H9 (cell line): ENCODE measurements at regions not wholly inside any gene's neighbourhood (a gene's known extent, or its start where the extent isn't known, plus 50 kb on each side); places are given as distances from the start of the nearest gene placed in this dataset.

Experiments
- DNase-seq: peaks from one replicate; pipeline ENCODE4 v3.0.0-alpha.2; 2017
- H2AFZ ChIP-seq: one replicate; pipeline ENCODE4 v1.6.1; 2013; ENCODE audit warnings: mild to moderate bottlenecking, low read length, control low read depth, moderate library complexity
- H2AK5ac ChIP-seq: 2 replicates; pipeline ENCODE4 v1.6.1; 2013; ENCODE audit warnings: low read length, control low read depth, mixed read lengths; ENCODE audit not compliant: insufficient read length
- H2BK120ac ChIP-seq: one replicate; pipeline ENCODE4 v1.6.1; 2013; ENCODE audit warnings: low read depth, mild to moderate bottlenecking, low read length, control low read depth, inconsistent platforms; ENCODE audit not compliant: poor library complexity, severe bottlenecking
- H2BK12ac ChIP-seq: 2 replicates; pipeline ENCODE4 v1.6.1; 2013; ENCODE audit warnings: low read length, control low read depth, mixed read lengths, low read depth; ENCODE audit not compliant: insufficient read length
- H2BK15ac ChIP-seq: 2 replicates; pipeline ENCODE4 v1.6.1; 2013; ENCODE audit warnings: low read depth, low read length, control low read depth
- H2BK20ac ChIP-seq: one replicate; pipeline ENCODE4 v1.6.1; 2013; ENCODE audit warnings: low read depth, mild to moderate bottlenecking, low read length, control low read depth, inconsistent platforms; ENCODE audit not compliant: poor library complexity, severe bottlenecking
- H2BK5ac ChIP-seq: 2 replicates; pipeline ENCODE4 v1.6.1; 2013; ENCODE audit warnings: low read length, control low read depth, mixed read lengths; ENCODE audit not compliant: insufficient read length
- H3K14ac ChIP-seq: 2 replicates; pipeline ENCODE4 v1.6.1; 2013; ENCODE audit warnings: low read length, control low read depth; ENCODE audit not compliant: insufficient read depth
- H3K18ac ChIP-seq: 2 replicates; pipeline ENCODE4 v1.6.1; 2013; ENCODE audit warnings: low read depth, mild to moderate bottlenecking, mixed read lengths, low read length, control low read depth; ENCODE audit not compliant: insufficient read length
- H3K23ac ChIP-seq: 2 replicates; pipeline ENCODE4 v1.6.1; 2013; ENCODE audit warnings: low read length, control low read depth, mixed read lengths, low read depth; ENCODE audit not compliant: insufficient read length
- H3K23me2 ChIP-seq: 2 replicates; pipeline ENCODE4 v1.6.1; 2013; ENCODE audit warnings: low read depth, mild to moderate bottlenecking, mixed read lengths, low read length, control low read depth; ENCODE audit not compliant: insufficient read length, poor library complexity, severe bottlenecking
- H3K27ac ChIP-seq: 2 replicates; pipeline ENCODE4 v1.5.1; 2013; ENCODE audit warnings: low read length, control low read depth, mixed read lengths, low read depth; ENCODE audit not compliant: insufficient read length
- H3K27me3 ChIP-seq: 2 replicates; pipeline ENCODE4 v1.6.1; 2013; ENCODE audit warnings: low read length, control low read depth, inconsistent platforms; ENCODE audit not compliant: insufficient read depth
- H3K4ac ChIP-seq: 2 replicates; pipeline ENCODE4 v1.6.1; 2013; ENCODE audit warnings: low read depth, mild to moderate bottlenecking, control low read depth, inconsistent platforms, low read length, moderate library complexity
- H3K4me1 ChIP-seq: 2 replicates; pipeline ENCODE4 v1.6.1; 2013; ENCODE audit warnings: low read length, control low read depth, inconsistent platforms; ENCODE audit not compliant: insufficient read depth
- H3K4me2 ChIP-seq: 2 replicates; pipeline ENCODE4 v1.6.1; 2013; ENCODE audit warnings: low read length, control low read depth, mixed read lengths; ENCODE audit not compliant: insufficient read length, insufficient read depth
- H3K56ac ChIP-seq: 2 replicates; pipeline ENCODE4 v1.6.1; 2013; ENCODE audit warnings: low read depth, mild to moderate bottlenecking, mixed read lengths, low read length, control low read depth; ENCODE audit not compliant: insufficient read length
- H3K79me1 ChIP-seq: 2 replicates; pipeline ENCODE4 v1.6.1; 2013; ENCODE audit warnings: low read depth, mild to moderate bottlenecking, moderate library complexity, low read length, control low read depth, inconsistent platforms; ENCODE audit not compliant: insufficient read depth, poor library complexity, severe bottlenecking
- H3K79me2 ChIP-seq: 2 replicates; pipeline ENCODE4 v1.6.1; 2013; ENCODE audit warnings: low read length, control low read depth, inconsistent platforms; ENCODE audit not compliant: insufficient read depth
- H3K9ac ChIP-seq: 2 replicates; pipeline ENCODE4 v1.6.1; 2013; ENCODE audit warnings: low read length, control low read depth, mixed read lengths; ENCODE audit not compliant: insufficient read length; ENCODE audit errors: extremely low read depth
- H3K9me3 ChIP-seq: one replicate; pipeline ENCODE4 v1.6.1; 2013; ENCODE audit warnings: low read depth, low read length, inconsistent platforms; ENCODE audit not compliant: control insufficient read depth
- H3T11ph ChIP-seq: one replicate; pipeline ENCODE4 v1.6.1; 2013; ENCODE audit warnings: mild to moderate bottlenecking, low read length, control low read depth, inconsistent platforms
- H4K20me1 ChIP-seq: one replicate; pipeline ENCODE4 v1.6.1; 2013; ENCODE audit not compliant: control insufficient read depth, insufficient read length, insufficient read depth
- H4K5ac ChIP-seq: 2 replicates; pipeline ENCODE4 v1.6.1; 2013; ENCODE audit warnings: low read depth, mild to moderate bottlenecking, mixed read lengths, low read length, control low read depth; ENCODE audit not compliant: insufficient read length
- H4K8ac ChIP-seq: replicated peaks from 2 replicates; pipeline ENCODE4 v1.6.1; 2013; ENCODE audit warnings: low read length, control low read depth, mixed read lengths, low read depth; ENCODE audit not compliant: insufficient read length
- H4K91ac ChIP-seq: 2 replicates; pipeline ENCODE4 v1.6.1; 2013; ENCODE audit warnings: low read depth, mild to moderate bottlenecking, moderate library complexity, mixed read lengths, low read length, control low read depth; ENCODE audit not compliant: insufficient read length
- H3K27ac Mint-ChIP-seq, 3 experiments: 2 replicates in 2 of 3; 3 replicates in 1 of 3; pipeline ENCODE4 v1.8.0; 2020 to 2021; ENCODE audit warnings: mixed read lengths in 3 of 3, mild to moderate bottlenecking in 1 of 3, moderate library complexity in 1 of 3
- H3K27me3 Mint-ChIP-seq: 2 replicates; pipeline ENCODE4 v1.8.0; 2021; ENCODE audit warnings: low read depth, mild to moderate bottlenecking, moderate library complexity, mixed read lengths
- H3K36me3 Mint-ChIP-seq, 3 experiments: 2 replicates in 2 of 3; 3 replicates in 1 of 3; pipeline ENCODE4 v1.8.0; 2020 to 2021; ENCODE audit warnings: low read depth in 3 of 3, mixed read lengths in 3 of 3; ENCODE audit not compliant: insufficient read depth in 1 of 3
- H3K4me1 Mint-ChIP-seq, 2 experiments: 2 replicates each; pipeline ENCODE4 v1.8.0; 2020; ENCODE audit warnings: mixed read lengths in 2 of 2
- H3K4me3 Mint-ChIP-seq, 2 experiments: 2 replicates in 1 of 2; 3 replicates in 1 of 2; pipeline ENCODE4 v1.8.0; 2020 to 2021; ENCODE audit warnings: mild to moderate bottlenecking in 2 of 2, mixed read lengths in 2 of 2, moderate library complexity in 1 of 2
- H3K9me3 Mint-ChIP-seq, 2 experiments: 2 replicates in 1 of 2; 3 replicates in 1 of 2; pipeline ENCODE4 v1.8.0; 2020; ENCODE audit warnings: mild to moderate bottlenecking in 2 of 2, mixed read lengths in 2 of 2, moderate library complexity in 1 of 2
- CTCF ChIP-seq: fragments of 200-600 bp; sonication (generic); conservative IDR thresholded peaks from 3 replicates; pipeline ENCODE4 v1.8.0; 2021; ENCODE audit warnings: antibody characterized with exemption, mild to moderate bottlenecking
- WGBS: extraction: QIAGEN DNeasy Blood & Tissue Kit; methylation state at CpG from one replicate; pipeline ENCODE4 v1.1.7; 2013; ENCODE audit warnings: missing lambda C conversion rate, low lambda C conversion rate, mixed read lengths; ENCODE audit not compliant: insufficient read length; ENCODE audit errors: extremely low coverage; 5-methylcytosine and 5-hydroxymethylcytosine counted together

GRCh38 chr1:230502306-230502705 lies 76.2 kb upstream of the PGBD5 start:
- Histone ChIP-seq H3K27me3 (no peaks in the 10 kb centered on the region), H3K27ac (no peak overlapping the region), H3K79me2 (no peaks in the 10 kb centered on the region), H3K23ac (no peak overlapping the region), H2BK20ac (no peak overlapping the region), H4K5ac (no peak overlapping the region), H2BK5ac (no peak overlapping the region), H2AK5ac (no peak overlapping the region), H3K56ac (no peak overlapping the region), H3K9ac (no peak overlapping the region), H2BK12ac (no peak overlapping the region), H4K8ac (no peak overlapping the region), H4K91ac (no peak overlapping the region), H3K18ac (no peak overlapping the region), H3K4me2 (no peak overlapping the region), H3K4ac (no peak overlapping the region), H3K4me1 (no peaks in the 10 kb centered on the region), H3K9me3 (peaks cover 4% of the 10 kb centered on the region), H3K14ac (no peak overlapping the region), H2AFZ (no peak overlapping the region), H3K79me1 (no peaks in the 10 kb centered on the region), H2BK15ac (no peak overlapping the region), H4K20me1 (no peaks in the 10 kb centered on the region), H3K23me2 (no peaks in the 10 kb centered on the region), H3T11ph (no peak overlapping the region), H2BK120ac (no peak overlapping the region)
- H3K4me1 Mint-ChIP-seq, result peaks cover 2 to 4% of the 10 kb centered on the region in 2 experiments; a peak in 3 of 4 replicates
- H3K4me3 Mint-ChIP-seq, result no peak overlapping the region
- H3K27ac Mint-ChIP-seq, result no peak overlapping the region
- DNase-seq, result no peak
- WGBS, result no CpG with 5 or more reads among the region's 4 CpGs
- H3K36me3 Mint-ChIP-seq, result peaks cover 3 to 14% (median 5%) of the 10 kb centered on the region in 3 experiments; a peak in 6 of 7 replicates
- no peak for TF ChIP-seq CTCF
- H3K9me3 Mint-ChIP-seq, result peaks cover 17 to 20% of the 10 kb centered on the region in 2 experiments
- H3K27me3 Mint-ChIP-seq, result peaks cover 13% of the 10 kb centered on the region
